GM23338 (cell line): ENCODE measurements at regions not wholly inside any gene's neighbourhood (a gene's known extent, or its start where the extent isn't known, plus 50 kb on each side); places are given as distances from the start of the nearest gene placed in this dataset.

Experiments used
- ATAC-seq: fragments of 200-7000 bp; cut with Tn5 transposase; 3 replicates; pipeline ENCODE4 v1.9.1; 2020
- DNase-seq: peaks from one replicate; pipeline ENCODE4 v3.0.0-alpha.2; 2015; ENCODE audit warnings: low spot score
- H2AFZ ChIP-seq: fragments of 200-600 bp; sonication (generic); 2 replicates; pipeline ENCODE4 v1.8.0; 2016; ENCODE audit warnings: antibody characterized with exemption, mild to moderate bottlenecking, moderate library complexity
- H3F3A ChIP-seq: fragments of 200-600 bp; sonication (generic); replicated peaks from 2 replicates; pipeline ENCODE4 v1.8.0; 2017; ENCODE audit warnings: antibody characterized with exemption, mixed run types, low read depth
- H3K27ac ChIP-seq: fragments of 200-600 bp; sonication (generic); 2 replicates; pipeline ENCODE4 v1.6.1; 2016; ENCODE audit warnings: low read depth
- H3K27me3 ChIP-seq: fragments of 200-600 bp; sonication (generic); 2 replicates; pipeline ENCODE4 v1.8.0; 2016; ENCODE audit warnings: mild to moderate bottlenecking, mixed run types, moderate library complexity; ENCODE audit not compliant: insufficient read depth
- H3K36me3 ChIP-seq: fragments of 200-600 bp; sonication (generic); 2 replicates; pipeline ENCODE4 v1.8.0; 2016; ENCODE audit warnings: mild to moderate bottlenecking; ENCODE audit not compliant: insufficient read depth
- H3K4me1 ChIP-seq: fragments of 200-600 bp; sonication (generic); 2 replicates; pipeline ENCODE4 v1.8.0; 2016; ENCODE audit warnings: mild to moderate bottlenecking, moderate library complexity; ENCODE audit not compliant: insufficient read depth
- H3K4me2 ChIP-seq: fragments of 200-600 bp; sonication (generic); 2 replicates; pipeline ENCODE4 v1.7.1; 2017; ENCODE audit warnings: mixed run types
- H3K4me3 ChIP-seq: fragments of 200-600 bp; sonication (generic); 2 replicates; pipeline ENCODE4 v1.6.1; 2016; ENCODE audit warnings: mixed run types
- H3K79me2 ChIP-seq: fragments of 200-600 bp; sonication (generic); replicated peaks from 2 replicates; pipeline ENCODE4 v1.8.0; 2017; ENCODE audit warnings: mild to moderate bottlenecking; ENCODE audit not compliant: insufficient read depth
- H3K9me2 ChIP-seq: fragments of 200-600 bp; sonication (generic); 2 replicates; pipeline ENCODE4 v1.8.0; 2017; ENCODE audit not compliant: insufficient read depth
- H4K20me1 ChIP-seq: fragments of 200-600 bp; sonication (generic); replicated peaks from 2 replicates; pipeline ENCODE4 v1.8.0; 2017; ENCODE audit warnings: mild to moderate bottlenecking; ENCODE audit not compliant: insufficient read depth
- H3K27ac Mint-ChIP-seq: 2 replicates; pipeline ENCODE4 v1.8.0; 2020; ENCODE audit warnings: inconsistent platforms, mild to moderate bottlenecking, moderate library complexity, mixed read lengths
- H3K27me3 Mint-ChIP-seq: 3 replicates; pipeline ENCODE4 v1.8.0; 2022; ENCODE audit warnings: low read depth, mild to moderate bottlenecking, moderate library complexity, mixed read lengths, inconsistent platforms; ENCODE audit not compliant: insufficient read depth, poor library complexity
- H3K36me3 Mint-ChIP-seq: 3 replicates; pipeline ENCODE4 v1.8.0; 2021; ENCODE audit warnings: low read depth, mild to moderate bottlenecking, inconsistent platforms, moderate library complexity, mixed read lengths
- H3K4me1 Mint-ChIP-seq: 3 replicates; pipeline ENCODE4 v1.8.0; 2020; ENCODE audit warnings: mild to moderate bottlenecking, inconsistent platforms, mixed read lengths
- H3K4me3 Mint-ChIP-seq: 3 replicates; pipeline ENCODE4 v1.8.0; 2021; ENCODE audit warnings: moderate library complexity, mild to moderate bottlenecking, inconsistent platforms, mixed read lengths
- H3K9me3 Mint-ChIP-seq: 3 replicates; pipeline ENCODE4 v1.8.0; 2020; ENCODE audit warnings: moderate library complexity, mild to moderate bottlenecking, inconsistent platforms, mixed read lengths
- CREB1 ChIP-seq: fragments of 250-450 bp; sonication (Bioruptor Pico); IDR thresholded peaks from 2 replicates; pipeline ENCODE4 v1.5.0; 2020; ENCODE audit warnings: low read depth, mild to moderate bottlenecking, moderate library complexity
- CTCF ChIP-seq, 2 experiments: fragments of 200-600 bp in 1 of 2; sonication (generic) in 1 of 2; conservative IDR thresholded peaks; 2 replicates each; pipeline versions ENCODE4 v1.5.1 to v1.6.1; 2016 to 2017; ENCODE audit warnings: antibody characterized with exemption in 2 of 2, low read depth in 2 of 2, mild to moderate bottlenecking in 2 of 2, moderate library complexity in 1 of 2
- ETS1 ChIP-seq: IDR thresholded peaks from 2 replicates; pipeline ENCODE4 v1.6.1; 2016; ENCODE audit warnings: antibody characterized with exemption
- EZH2 ChIP-seq: fragments of 200-600 bp; sonication (generic); IDR thresholded peaks from one replicate; pipeline ENCODE4 v1.8.0; 2017; ENCODE audit warnings: antibody characterized with exemption, mild to moderate bottlenecking, low read depth; ENCODE audit not compliant: unreplicated experiment
- EZH2phosphoT487 ChIP-seq: fragments of 200-600 bp; sonication (generic); IDR thresholded peaks from one replicate; pipeline ENCODE4 v1.8.1; 2018; ENCODE audit warnings: antibody characterized with exemption; ENCODE audit not compliant: unreplicated experiment
- JUNB ChIP-seq: IDR thresholded peaks from one replicate; pipeline ENCODE4 v1.6.1; 2016; ENCODE audit warnings: antibody characterized with exemption; ENCODE audit not compliant: unreplicated experiment
- NANOG ChIP-seq: IDR thresholded peaks from 2 replicates; pipeline ENCODE4 v1.6.1; 2016; ENCODE audit warnings: antibody characterized with exemption, borderline replicate concordance
- POLR2AphosphoS5 ChIP-seq: IDR thresholded peaks from 2 replicates; pipeline ENCODE4 v1.6.1; 2016; ENCODE audit warnings: antibody characterized with exemption, low read depth
- REST ChIP-seq: IDR thresholded peaks from one replicate; pipeline ENCODE4 v1.6.1; 2018; ENCODE audit warnings: antibody characterized with exemption; ENCODE audit not compliant: unreplicated experiment
- STAT1 ChIP-seq: IDR thresholded peaks from one replicate; pipeline ENCODE4 v1.6.1; 2016; ENCODE audit warnings: antibody characterized with exemption; ENCODE audit not compliant: unreplicated experiment
- ZNF114 ChIP-seq: fragments of 250-450 bp; sonication (Bioruptor Pico); IDR thresholded peaks from 2 replicates; pipeline ENCODE4 v1.5.0; 2020; ENCODE audit warnings: mild to moderate bottlenecking, moderate library complexity
- ZNF331 ChIP-seq: fragments of 250-450 bp; sonication (Bioruptor Pico); IDR thresholded peaks from 2 replicates; pipeline ENCODE4 v1.5.0; 2020; ENCODE audit warnings: low read depth, mild to moderate bottlenecking, moderate library complexity
- ZNF462 ChIP-seq: fragments of 250-450 bp; sonication (Bioruptor Pico); IDR thresholded peaks from 2 replicates; pipeline ENCODE4 v1.5.0; 2020; ENCODE audit warnings: mild to moderate bottlenecking, moderate library complexity

GRCh38 chr2:128666596-128666995, 347.9 kb upstream of the HS6ST1 start:
- no peak for DNase-seq
- H3K4me3 Mint-ChIP-seq = no peak overlapping the region
- H3K27ac Mint-ChIP-seq = no peak overlapping the region

More at GRCh38 chr2:128666596-128666995, 347.9 kb upstream of the HS6ST1 start:
- H3K4me1 Mint-ChIP-seq = peaks cover 13% of the 10 kb centered on the region
- no peaks in the 10 kb centered on the region for H3K9me2 ChIP-seq
- no peaks in the 10 kb centered on the region for H3F3A ChIP-seq
- H3K36me3 ChIP-seq = no peaks in the 10 kb centered on the region
- peaks cover 12% of the 10 kb centered on the region for H3K36me3 Mint-ChIP-seq
- H4K20me1 ChIP-seq = no peaks in the 10 kb centered on the region
- no peaks in the 10 kb centered on the region for H3K27me3 ChIP-seq
- peaks cover 18% of the 10 kb centered on the region for H3K27me3 Mint-ChIP-seq
- ATAC-seq = no peak
- H3K4me2 ChIP-seq = no peak overlapping the region
- no peak for TF ChIP-seq EZH2
- no peak for TF ChIP-seq ZNF114 (CRISPR knock-in tag)
- TF ChIP-seq STAT1 = no peak
- TF ChIP-seq NANOG = no peak
- no peak for TF ChIP-seq REST
- no peak for TF ChIP-seq EZH2phosphoT487
- no peak for TF ChIP-seq ETS1
- no peak for TF ChIP-seq ZNF331
- no peak for TF ChIP-seq JUNB
- no peak for TF ChIP-seq ZNF462 (CRISPR knock-in tag)
- TF ChIP-seq CREB1 = no peak
- TF ChIP-seq CTCF (conservative IDR thresholded peaks at IDR 0.05; ENCODE audit: low read depth in 2 of 2) = no peak
- no peak for TF ChIP-seq POLR2AphosphoS5
- H3K9me3 Mint-ChIP-seq = peaks cover 7% of the 10 kb centered on the region; the same call in 2 of the 3 replicates
- no peak overlapping the region for H3K4me3 ChIP-seq
- H3K79me2 ChIP-seq = no peaks in the 10 kb centered on the region
- H3K27ac ChIP-seq = no peak overlapping the region
- H2AFZ ChIP-seq = no peak overlapping the region
- H3K4me1 ChIP-seq = 0 out of 2 replicates have a peak, but pooled peaks cover 5% of the 10 kb centered on the region
